NB4 (cell line): ENCODE measurements at regions not wholly inside any gene's neighbourhood (a gene's known extent, or its start where the extent isn't known, plus 50 kb on each side); places are given as distances from the start of the nearest gene placed in this dataset.
"Not testable (repeated sequence)": the region's sequence is repeated elsewhere in the genome, so short reads cannot be mapped to it uniquely, and the experiment has no call there.

ENCODE experiments used
- DNase-seq: peaks from one replicate; pipeline ENCODE4 v3.0.0; 2010; ENCODE audit warnings: low read depth
- H3K4me3 ChIP-seq: one replicate; pipeline ENCODE4 v1.5.1; 2011; ENCODE audit warnings: mild to moderate bottlenecking, low read depth, low read length, moderate library complexity
- MYC ChIP-seq: IDR thresholded peaks from 2 replicates; pipeline ENCODE4 v1.6.1; 2011; ENCODE audit warnings: low read depth, low read length
- POLR2A ChIP-seq: IDR thresholded peaks from 2 replicates; pipeline ENCODE4 v1.6.1; 2011; ENCODE audit warnings: mild to moderate bottlenecking; ENCODE audit not compliant: insufficient read length; ENCODE audit errors: extremely low read depth
- TF ChIP-seq, protein P1 (sequence below): IDR thresholded peaks from 2 replicates; pipeline ENCODE4 v1.6.1; 2011; ENCODE audit warnings: low read depth, low read length
- TF ChIP-seq, protein P2 (sequence below): IDR thresholded peaks from one replicate; pipeline ENCODE4 v1.5.1; 2012; ENCODE audit warnings: low read depth, low read length

DNA sequence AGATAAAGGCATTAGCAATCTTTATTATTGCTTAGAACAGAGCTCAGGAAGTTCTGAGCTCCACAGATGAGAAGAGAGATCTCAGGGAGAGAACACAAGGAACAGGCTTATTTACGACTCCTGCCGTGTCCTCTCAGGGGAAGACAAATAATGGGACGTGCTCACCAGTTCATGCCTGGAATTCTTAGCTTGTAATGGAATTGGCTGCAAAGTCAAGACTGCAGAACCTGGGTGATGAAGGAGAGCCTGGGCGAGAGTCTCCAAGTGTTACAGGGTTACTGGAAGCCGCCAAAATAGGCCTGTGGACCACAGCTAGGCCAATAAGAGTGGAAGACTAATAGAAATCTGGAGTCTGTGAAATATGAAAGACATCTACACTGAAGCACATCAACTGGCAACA is 174.5 kb upstream of the ADAMTSL1 start:
- TF ChIP-seq, protein P1, sequence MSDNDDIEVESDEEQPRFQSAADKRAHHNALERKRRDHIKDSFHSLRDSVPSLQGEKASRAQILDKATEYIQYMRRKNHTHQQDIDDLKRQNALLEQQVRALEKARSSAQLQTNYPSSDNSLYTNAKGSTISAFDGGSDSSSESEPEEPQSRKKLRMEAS: no peak
- TF ChIP-seq POLR2A (no peak), MYC (no peak)
- TF ChIP-seq, protein P2, sequence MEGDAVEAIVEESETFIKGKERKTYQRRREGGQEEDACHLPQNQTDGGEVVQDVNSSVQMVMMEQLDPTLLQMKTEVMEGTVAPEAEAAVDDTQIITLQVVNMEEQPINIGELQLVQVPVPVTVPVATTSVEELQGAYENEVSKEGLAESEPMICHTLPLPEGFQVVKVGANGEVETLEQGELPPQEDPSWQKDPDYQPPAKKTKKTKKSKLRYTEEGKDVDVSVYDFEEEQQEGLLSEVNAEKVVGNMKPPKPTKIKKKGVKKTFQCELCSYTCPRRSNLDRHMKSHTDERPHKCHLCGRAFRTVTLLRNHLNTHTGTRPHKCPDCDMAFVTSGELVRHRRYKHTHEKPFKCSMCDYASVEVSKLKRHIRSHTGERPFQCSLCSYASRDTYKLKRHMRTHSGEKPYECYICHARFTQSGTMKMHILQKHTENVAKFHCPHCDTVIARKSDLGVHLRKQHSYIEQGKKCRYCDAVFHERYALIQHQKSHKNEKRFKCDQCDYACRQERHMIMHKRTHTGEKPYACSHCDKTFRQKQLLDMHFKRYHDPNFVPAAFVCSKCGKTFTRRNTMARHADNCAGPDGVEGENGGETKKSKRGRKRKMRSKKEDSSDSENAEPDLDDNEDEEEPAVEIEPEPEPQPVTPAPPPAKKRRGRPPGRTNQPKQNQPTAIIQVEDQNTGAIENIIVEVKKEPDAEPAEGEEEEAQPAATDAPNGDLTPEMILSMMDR: no peak
- no peak for DNase-seq
- H3K4me3 ChIP-seq: no peak overlapping the region

DNA sequence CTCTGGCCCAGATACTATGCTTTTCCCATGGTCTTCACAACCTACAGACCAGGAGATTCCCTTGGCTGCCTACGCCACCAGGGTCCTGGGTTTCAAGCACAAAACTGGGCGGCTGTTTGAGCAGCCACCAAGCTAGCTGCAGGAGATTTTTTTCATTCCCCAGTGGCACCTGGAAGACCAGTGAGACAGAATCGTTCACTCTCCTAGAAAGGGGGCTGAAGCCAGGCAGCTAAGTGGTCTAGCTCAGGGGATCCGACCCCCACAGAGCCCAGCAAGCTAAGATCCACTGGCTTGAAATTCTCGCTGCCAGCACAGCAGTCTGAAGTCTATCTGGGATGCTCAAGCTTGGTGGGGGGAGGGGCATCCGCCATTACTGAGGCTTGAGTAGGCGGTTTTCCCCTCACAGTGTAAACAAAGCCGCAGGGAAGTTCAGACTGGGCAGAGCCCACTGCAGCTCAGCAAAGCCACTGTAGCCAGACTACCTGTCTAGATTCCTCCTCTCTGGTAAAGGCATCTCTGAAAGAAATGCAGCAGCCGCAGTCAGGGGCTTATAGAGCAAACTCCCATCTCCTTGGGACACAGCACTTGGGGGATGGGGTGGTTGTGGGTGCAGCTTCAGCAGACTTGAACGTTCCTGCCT is 168.7 kb upstream of the ADAMTSL1 start:
- not testable (repeated sequence) for DNase-seq, H3K4me3 ChIP-seq

DNA sequence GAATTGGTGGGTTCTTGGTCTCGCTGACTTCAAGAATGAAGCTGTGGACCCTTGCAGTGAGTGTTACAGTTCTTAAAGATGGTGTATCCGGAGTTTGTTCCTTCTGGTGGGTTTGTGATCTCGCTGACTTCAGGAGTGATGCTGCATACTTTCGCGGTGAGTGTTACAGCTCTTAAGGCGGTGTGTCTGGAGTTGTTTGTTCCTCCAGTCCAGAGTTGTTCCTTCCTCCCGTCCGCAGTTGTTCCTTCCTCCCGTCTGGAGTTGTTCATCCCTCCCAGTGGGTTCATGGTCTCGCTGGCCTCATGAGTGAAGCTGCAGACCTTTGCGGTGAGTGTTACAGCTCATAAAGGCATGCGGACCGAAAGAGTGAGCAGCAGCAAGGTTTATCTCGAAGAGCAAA is 159.6 kb upstream of the ADAMTSL1 start:
- TF ChIP-seq MYC (no peak), POLR2A (no peak)
- TF ChIP-seq, protein P2: no peak
- TF ChIP-seq, protein P1: no peak
- no peak overlapping the region for H3K4me3 ChIP-seq
- no peak for DNase-seq

DNA sequence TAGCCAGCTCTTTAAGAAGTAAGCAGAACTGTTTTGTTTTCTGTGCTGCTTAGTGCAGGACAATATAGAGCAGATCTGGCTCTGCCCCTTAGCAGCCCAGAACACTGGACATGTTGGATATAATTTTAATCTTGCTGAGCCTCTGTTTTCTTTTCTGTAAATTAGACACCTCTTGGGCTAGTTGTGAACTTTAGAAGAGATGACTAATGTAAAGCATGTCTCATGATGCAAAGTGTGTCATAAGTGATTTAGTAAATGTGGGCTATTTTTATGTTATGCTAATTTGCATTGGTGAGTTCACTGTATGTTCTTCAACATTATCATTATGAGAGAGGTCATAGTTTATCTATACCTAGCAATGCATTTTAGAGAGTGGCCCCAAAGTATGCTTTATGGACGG is 156.1 kb upstream of the ADAMTSL1 start:
- DNase-seq: no peak
- no peak overlapping the region for H3K4me3 ChIP-seq
- TF ChIP-seq, protein P1: no peak
- TF ChIP-seq, protein P2: no peak
- TF ChIP-seq POLR2A (no peak), MYC (no peak)

DNA sequence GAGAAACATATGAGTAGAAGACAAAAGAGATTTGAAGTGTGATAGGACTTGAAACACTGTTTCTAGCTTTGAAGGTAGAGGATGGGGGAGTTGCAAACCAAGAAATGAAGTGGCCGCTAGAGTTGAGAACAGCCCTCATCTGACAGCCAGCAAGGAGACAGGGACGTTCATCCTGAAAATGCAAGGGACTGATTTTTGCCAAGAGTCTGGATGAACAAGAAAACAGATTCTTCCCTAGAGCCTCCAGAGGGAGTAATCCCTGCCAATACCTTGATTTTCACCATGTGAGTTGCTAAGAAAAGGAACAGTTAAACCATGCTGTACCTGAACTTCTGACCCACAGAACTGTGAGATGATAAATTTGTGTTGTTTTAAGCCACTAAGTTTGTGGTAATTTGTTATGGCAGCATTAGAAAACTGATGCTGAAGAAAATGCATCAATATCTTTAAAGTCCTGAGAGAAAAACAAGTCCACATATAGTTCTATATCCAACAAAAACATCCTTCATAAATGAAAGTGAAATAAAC is 154.0 kb upstream of the ADAMTSL1 start:
- TF ChIP-seq, protein P1: no peak
- TF ChIP-seq MYC: no peak
- TF ChIP-seq, protein P2: no peak
- no peak for TF ChIP-seq POLR2A
- DNase-seq: no peak
- no peak overlapping the region for H3K4me3 ChIP-seq

DNA sequence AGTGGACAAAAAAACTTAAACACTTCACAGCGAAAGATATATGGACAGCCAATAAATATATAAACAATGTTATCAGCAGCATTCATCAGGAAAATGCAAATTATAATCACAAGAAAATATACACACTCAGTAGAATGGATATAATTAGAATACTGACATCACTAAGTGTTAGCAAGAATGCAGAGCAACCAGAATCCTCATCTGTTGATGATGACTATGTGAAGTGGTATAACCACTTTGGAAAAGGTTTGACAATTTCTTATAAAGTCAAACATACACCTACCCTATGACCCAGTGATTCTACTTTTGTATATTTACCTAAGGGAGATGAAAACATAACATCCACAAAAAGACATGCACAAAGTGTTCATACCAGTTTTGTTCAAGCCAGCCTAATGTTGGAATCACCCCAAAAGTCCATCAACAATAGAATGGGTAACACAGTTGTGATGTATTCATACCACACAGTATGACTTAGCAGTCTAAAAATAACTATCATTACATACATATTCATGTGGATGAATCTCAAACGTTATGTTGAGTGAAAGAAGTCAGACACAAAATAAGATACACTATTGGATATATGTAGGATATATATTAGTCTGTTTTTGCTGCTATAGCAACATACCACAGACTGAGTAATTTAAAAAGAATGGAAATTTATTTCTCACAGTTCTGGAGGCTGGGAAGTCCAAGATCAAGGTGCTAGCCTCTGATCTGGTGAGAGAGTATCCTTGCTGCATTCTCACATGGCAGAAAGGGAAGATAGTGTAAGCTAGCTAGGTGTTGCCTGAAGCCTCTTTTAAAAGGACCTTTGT is 148.8 kb upstream of the ADAMTSL1 start:
- H3K4me3 ChIP-seq: no peak overlapping the region
- DNase-seq: no peak
- TF ChIP-seq, protein P1: no peak
- TF ChIP-seq, protein P2: no peak
- TF ChIP-seq POLR2A: no peak
- no peak for TF ChIP-seq MYC

DNA sequence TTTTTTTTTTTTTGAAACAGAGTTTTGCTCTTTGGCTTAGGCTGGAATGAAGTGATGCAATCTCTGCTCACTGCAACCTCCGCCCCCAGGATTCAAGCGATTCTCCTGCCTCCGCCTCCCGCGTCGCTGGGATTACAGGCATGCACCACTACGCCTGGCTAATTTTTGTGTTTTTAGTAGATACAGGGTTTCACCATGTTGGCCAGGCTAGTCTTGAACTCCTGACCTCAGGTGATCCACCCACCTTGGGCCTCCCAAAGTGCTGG is 148.3 kb upstream of the ADAMTSL1 start:
- DNase-seq, H3K4me3 ChIP-seq: not testable (repeated sequence)
